Uterus (tissue), 2 donors: ENCODE measurements at regions not wholly inside any gene's neighbourhood (a gene's known extent, or its start where the extent isn't known, plus 50 kb on each side); places are given as distances from the start of the nearest gene placed in this dataset.

ENCODE experiments used
- POLR2A ChIP-seq, 2 donors: fragments of 450-650 bp; IDR thresholded peaks; one replicate each; pipeline ENCODE4 v1.6.1; 2016; ENCODE audit warnings: antibody characterized with exemption in 2 of 2, mild to moderate bottlenecking in 1 of 2, moderate library complexity in 1 of 2
- TF ChIP-seq, protein P1 (sequence below), 4 experiments: fragments of 200-600 bp in 2 of 4; fragments of 450-650 bp in 2 of 4; sonication (generic) in 2 of 4; IDR thresholded peaks; one replicate each; pipeline ENCODE4 v1.5.1; 2016 to 2019; ENCODE audit warnings: antibody characterized with exemption in 4 of 4, mild to moderate bottlenecking in 2 of 4, moderate library complexity in 1 of 4

DNA sequence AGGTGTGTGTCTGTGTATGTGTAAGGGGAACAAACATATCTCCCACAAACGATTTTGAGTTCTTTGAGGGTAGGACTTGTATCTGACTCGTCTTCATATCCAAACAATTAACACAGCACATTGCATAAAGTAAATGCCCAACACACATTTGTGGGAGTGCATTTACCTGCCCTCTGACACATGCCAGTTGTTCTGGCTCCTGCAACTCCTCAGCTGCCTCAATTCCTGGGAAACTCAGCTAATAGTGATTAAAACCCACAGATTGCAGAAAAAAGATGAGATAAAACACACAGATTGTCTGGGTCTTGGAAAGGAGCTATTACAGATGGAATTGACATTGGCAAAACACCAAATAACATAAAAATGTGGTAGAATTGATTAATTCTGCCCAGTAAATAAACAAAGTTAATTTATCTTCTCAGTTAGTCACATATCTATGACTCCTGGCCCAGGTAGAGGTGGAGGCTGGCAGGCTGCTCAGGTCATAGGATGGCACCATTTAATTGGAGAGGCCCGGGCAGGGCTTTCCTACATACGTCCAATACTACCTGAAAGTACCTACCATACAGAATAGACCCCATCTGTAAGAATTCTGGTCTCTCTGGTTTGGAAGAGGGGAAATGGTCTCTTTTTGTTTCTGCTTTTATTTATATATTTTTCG lies 71.5 kb upstream of the IFNGR1 start:
- TF ChIP-seq, protein P1, sequence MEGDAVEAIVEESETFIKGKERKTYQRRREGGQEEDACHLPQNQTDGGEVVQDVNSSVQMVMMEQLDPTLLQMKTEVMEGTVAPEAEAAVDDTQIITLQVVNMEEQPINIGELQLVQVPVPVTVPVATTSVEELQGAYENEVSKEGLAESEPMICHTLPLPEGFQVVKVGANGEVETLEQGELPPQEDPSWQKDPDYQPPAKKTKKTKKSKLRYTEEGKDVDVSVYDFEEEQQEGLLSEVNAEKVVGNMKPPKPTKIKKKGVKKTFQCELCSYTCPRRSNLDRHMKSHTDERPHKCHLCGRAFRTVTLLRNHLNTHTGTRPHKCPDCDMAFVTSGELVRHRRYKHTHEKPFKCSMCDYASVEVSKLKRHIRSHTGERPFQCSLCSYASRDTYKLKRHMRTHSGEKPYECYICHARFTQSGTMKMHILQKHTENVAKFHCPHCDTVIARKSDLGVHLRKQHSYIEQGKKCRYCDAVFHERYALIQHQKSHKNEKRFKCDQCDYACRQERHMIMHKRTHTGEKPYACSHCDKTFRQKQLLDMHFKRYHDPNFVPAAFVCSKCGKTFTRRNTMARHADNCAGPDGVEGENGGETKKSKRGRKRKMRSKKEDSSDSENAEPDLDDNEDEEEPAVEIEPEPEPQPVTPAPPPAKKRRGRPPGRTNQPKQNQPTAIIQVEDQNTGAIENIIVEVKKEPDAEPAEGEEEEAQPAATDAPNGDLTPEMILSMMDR (IDR thresholded peaks at IDR 0.05) = no peak
- no peak for TF ChIP-seq POLR2A (IDR thresholded peaks at IDR 0.05)
